Lung (tissue), 11 donors: ENCODE measurements at regions not wholly inside any gene's neighbourhood (a gene's known extent, or its start where the extent isn't known, plus 50 kb on each side); places are given as distances from the start of the nearest gene placed in this dataset.

Experiments used
- ATAC-seq: fragments of 200-7000 bp; cut with Tn5 transposase; one replicate; pipeline ENCODE4 v1.9.1; 2020; ENCODE audit warnings: moderate number of reproducible peaks; ENCODE audit not compliant: insufficient read depth, low FRiP score
- DNase-seq, 3 donors: peaks; one replicate each; pipeline ENCODE4 v3.0.0-alpha.2; 2013 to 2017
- H3K27ac ChIP-seq, 2 donors: one replicate each; pipeline ENCODE4 v1.5.1; 2013; ENCODE audit warnings: mild to moderate bottlenecking in 2 of 2, moderate library complexity in 2 of 2, control low read depth in 1 of 2, inconsistent platforms in 1 of 2, low read depth in 1 of 2, low read length in 1 of 2
- H3K27me3 ChIP-seq, 3 donors: one replicate each; pipeline ENCODE4 v1.5.1; 2013; ENCODE audit warnings: low read length in 2 of 3; ENCODE audit not compliant: control insufficient read depth in 3 of 3, insufficient read depth in 3 of 3
- H3K36me3 ChIP-seq, 4 donors: one replicate each; pipeline ENCODE4 v1.5.1; 2013; ENCODE audit warnings: low read length in 4 of 4, mild to moderate bottlenecking in 1 of 4, moderate library complexity in 1 of 4; ENCODE audit not compliant: control insufficient read depth in 4 of 4, insufficient read depth in 4 of 4
- H3K4me1 ChIP-seq, 5 donors: one replicate each; pipeline ENCODE4 v1.5.1; 2013; ENCODE audit warnings: low read length in 5 of 5, mild to moderate bottlenecking in 2 of 5, moderate library complexity in 1 of 5; ENCODE audit not compliant: control insufficient read depth in 5 of 5, insufficient read depth in 5 of 5
- H3K4me3 ChIP-seq: one replicate; pipeline ENCODE4 v1.5.1; 2013; ENCODE audit warnings: mild to moderate bottlenecking, control low read depth, moderate library complexity
- H3K9ac ChIP-seq, 2 donors: one replicate each; pipeline ENCODE4 v1.5.1; 2013; ENCODE audit warnings: low read length in 2 of 2, control low read depth in 1 of 2; ENCODE audit not compliant: insufficient read depth in 1 of 2
- H3K9me3 ChIP-seq, 4 donors: one replicate each; pipeline ENCODE4 v1.5.1; 2013; ENCODE audit warnings: low read length in 3 of 4, mild to moderate bottlenecking in 1 of 4, moderate library complexity in 1 of 4; ENCODE audit not compliant: control insufficient read depth in 4 of 4, insufficient read depth in 3 of 4
- CTCF ChIP-seq: IDR thresholded peaks from 2 replicates; pipeline ENCODE4 v1.5.1; 2012; ENCODE audit warnings: mild to moderate bottlenecking; ENCODE audit errors: control extremely low read depth, extremely low read depth
- WGBS, 2 donors: extraction: QIAGEN DNeasy Blood & Tissue Kit; methylation state at CpG; one replicate each; pipeline ENCODE4 v1.1.7; 2013; 5-methylcytosine and 5-hydroxymethylcytosine counted together
- donor health status: control.
- donor health status: control.
- donor health status: Bipolar disorder and iron deficiency.
- donor health status: healthy.
- donor health status: DM: yes; HTN: yes; CAD: no.

GRCh38 chr2:150389447-150389846, 98.0 kb downstream of the RND3 start:
- no peak overlapping the region for H3K4me3 ChIP-seq
- WGBS, 2 donors = 77 to 83% methylated on average over 2 of the region's 2 CpGs
- H3K36me3 ChIP-seq = no peaks in the 10 kb centered on the region
- no peak overlapping the region for H3K9ac ChIP-seq
- TF ChIP-seq CTCF = no peak
- H3K4me1 ChIP-seq = peaks cover 0 to 12% (median 0%) of the 10 kb centered on the region in 5 donors
- peaks cover 0 to 6% (median 3%) of the 10 kb centered on the region in 4 donors for H3K9me3 ChIP-seq
- ATAC-seq (no peak), DNase-seq (no peak)
- no peaks in the 10 kb centered on the region for H3K27me3 ChIP-seq
- H3K27ac ChIP-seq = no peak overlapping the region

- no peak for TF ChIP-seq CTCF
- ATAC-seq = no peak
- no peak overlapping the region for H3K27ac ChIP-seq
- H3K4me3 ChIP-seq = no peak overlapping the region
- H3K9me3 ChIP-seq = peaks cover 0 to 6% (median 3%) of the 10 kb centered on the region in 4 donors
- DNase-seq = no peak
- 92 to 94% methylated on average over 2 of the region's 2 CpGs for WGBS, 2 donors
- no peaks in the 10 kb centered on the region for H3K36me3 ChIP-seq
- H3K27me3 ChIP-seq = no peaks in the 10 kb centered on the region
- peaks cover 0 to 12% (median 0%) of the 10 kb centered on the region in 5 donors for H3K4me1 ChIP-seq
- H3K9ac ChIP-seq = no peak overlapping the region
Measured at GRCh38 chr2:150388289-150388625, 99.2 kb downstream of the RND3 start.

- Histone ChIP-seq H3K9ac (no peak overlapping the region), H3K4me1 (peaks cover 0 to 12% (median 0%) of the 10 kb centered on the region in 5 donors), H3K27me3 (no peaks in the 10 kb centered on the region), H3K9me3 (peaks cover 0 to 6% (median 3%) of the 10 kb centered on the region in 4 donors), H3K36me3 (no peaks in the 10 kb centered on the region), H3K27ac (no peak overlapping the region), H3K4me3 (no peak overlapping the region)
- no peak for DNase-seq
- no peak for TF ChIP-seq CTCF
- no peak for ATAC-seq
- WGBS, 2 donors = 84 to 86% methylated on average over 4 of the region's 4 CpGs
Measured at GRCh38 chr2:150387586-150388288, 99.7 kb downstream of the RND3 start.

GRCh38 chr2:150385211-150385610, 102.3 kb downstream of the RND3 start:
- no peak for ATAC-seq
- DNase-seq = no peak
- Histone ChIP-seq H3K4me3 (no peak overlapping the region), H3K36me3 (no peaks in the 10 kb centered on the region), H3K4me1 (peaks cover 0 to under 1% (median 0%) of the 10 kb centered on the region in 5 donors), H3K27me3 (no peaks in the 10 kb centered on the region), H3K9me3 (peaks cover 0 to 6% (median 3%) of the 10 kb centered on the region in 4 donors), H3K27ac (no peak overlapping the region), H3K9ac (no peak overlapping the region)
- no peak for TF ChIP-seq CTCF
- 49 to 65% methylated on average over 1 of the region's 1 CpG for WGBS, 2 donors
